ENCODE measurements at regions not wholly inside any gene's neighbourhood (a gene's known extent, or its start where the extent isn't known, plus 50 kb on each side); places are given as distances from the start of the nearest gene placed in this dataset.
"Not testable (repeated sequence)": the region's sequence is repeated elsewhere in the genome, so short reads cannot be mapped to it uniquely, and the experiment has no call there.

DNA sequence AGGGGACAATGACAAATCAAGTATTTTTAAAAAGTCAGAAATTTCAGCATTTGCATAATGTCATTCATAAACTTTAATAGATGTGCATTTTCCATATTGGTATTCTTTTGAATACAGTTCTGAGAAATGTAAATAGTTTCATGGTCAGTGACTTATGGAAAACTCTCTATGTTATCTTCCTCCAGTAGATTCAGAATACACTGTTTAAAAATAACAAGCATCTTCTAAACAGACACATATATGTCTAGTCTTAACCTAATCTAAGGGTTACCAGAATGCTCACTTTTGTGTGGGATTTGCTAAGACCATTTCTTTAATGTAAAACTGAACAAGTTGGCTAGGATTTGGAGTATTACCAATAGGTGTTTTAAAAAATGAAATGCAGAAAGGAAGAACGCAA is 119.8 kb upstream of the SGCG start:
- DNase-seq (ENCODE audit: low read depth, low spot score) = no peak

GRCh38 chr13:23067129-23067528 is 113.7 kb upstream of the SGCG start:
- no peak for DNase-seq (ENCODE audit: low read depth, low spot score)

DNA sequence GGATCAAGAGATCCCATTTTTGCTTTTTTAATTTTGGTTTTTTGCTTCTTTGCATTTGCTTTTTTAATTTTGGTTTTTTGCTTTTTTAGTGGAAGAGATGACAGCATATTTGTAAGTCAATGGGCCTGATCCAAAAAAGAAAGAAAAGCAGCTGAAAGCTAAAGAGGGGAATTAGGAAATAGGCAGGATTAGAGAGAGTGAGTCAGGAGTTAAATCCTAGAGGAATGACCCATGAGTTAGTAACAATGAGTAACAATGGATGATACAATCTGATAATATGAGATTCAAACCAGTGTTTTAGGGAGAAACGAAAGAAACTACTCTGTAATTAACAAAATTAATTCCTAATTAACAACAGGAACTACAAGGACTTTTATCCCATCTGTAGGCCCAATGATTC is 111.2 kb upstream of the SGCG start:
- no peak for DNase-seq (ENCODE audit: low read depth, low spot score)

GRCh38 chr13:23074075-23074828 is 106.5 kb upstream of the SGCG start:
- DNase-seq (ENCODE audit: low read depth, low spot score) = no peak

DNA sequence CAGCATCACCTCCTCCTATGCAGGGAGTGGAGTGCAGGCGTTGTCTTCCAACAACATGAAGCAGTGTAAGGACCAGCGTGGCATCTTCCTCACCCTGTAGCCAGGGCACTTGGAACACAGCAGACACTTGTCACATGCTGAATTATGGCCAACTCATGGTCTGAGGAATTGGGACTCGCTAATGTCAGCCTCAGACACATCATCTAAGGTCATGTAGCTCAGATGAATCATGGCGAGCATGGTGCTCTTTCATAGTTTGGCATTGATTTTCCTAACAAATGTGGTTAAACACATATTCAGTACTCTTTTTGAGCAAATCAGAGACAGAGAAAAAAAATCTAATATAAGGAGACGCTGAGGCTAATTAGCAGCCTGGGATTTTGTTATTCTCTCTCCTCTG is 99.6 kb upstream of the SGCG start:
- DNase-seq (ENCODE audit: low read depth, low spot score) = no peak

DNA sequence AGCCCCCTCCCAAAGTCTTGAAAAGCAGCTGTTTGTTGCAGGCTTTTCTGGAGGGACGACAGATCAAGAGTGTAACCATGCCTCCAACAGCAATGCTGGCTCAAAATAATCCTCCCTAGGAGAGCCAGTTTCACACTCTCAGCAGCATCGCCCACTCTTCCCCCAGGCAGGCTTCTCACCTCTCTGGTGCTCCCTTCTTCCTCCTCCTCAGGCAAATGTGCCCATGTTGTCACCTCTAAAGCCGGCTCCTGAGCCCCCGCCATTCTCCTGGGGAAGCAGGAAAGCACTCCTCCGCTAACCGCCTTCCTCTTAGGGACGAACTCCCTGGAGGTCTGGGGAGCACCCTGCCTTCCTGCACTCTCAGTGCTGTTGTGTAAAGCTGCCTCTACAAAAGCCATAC is 98.9 kb upstream of the SGCG start:
- no peak for DNase-seq (ENCODE audit: low read depth, low spot score)

DNA sequence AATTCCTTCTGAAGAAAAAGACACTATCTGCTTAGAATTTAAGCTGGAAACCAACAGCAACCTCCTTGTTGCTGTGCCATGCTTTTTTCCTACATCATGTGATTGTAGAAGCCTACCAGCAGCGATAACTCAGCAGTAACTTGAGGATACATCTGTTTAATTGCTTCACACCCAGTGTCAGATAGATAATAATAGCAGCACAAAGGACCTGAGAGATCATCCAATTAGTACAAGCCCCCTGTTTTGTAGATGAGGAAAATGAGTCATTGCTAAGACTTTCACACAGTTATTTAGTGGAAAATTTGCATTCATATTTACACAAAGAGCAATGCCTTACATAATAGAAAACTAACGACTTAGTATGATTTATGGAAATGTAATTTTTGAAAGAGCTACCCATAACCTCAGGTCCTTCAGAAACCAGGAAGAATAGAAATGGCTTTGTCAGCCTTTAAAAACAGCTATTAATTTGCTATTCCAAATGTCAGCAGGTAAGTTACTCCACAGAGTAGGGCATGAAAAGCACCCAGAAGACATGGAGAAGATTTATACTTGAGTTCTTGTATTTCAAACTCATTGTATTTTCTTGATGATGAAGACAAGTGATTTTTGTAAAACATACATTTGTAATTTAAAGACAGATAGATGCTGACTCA is 93.7 kb upstream of the SGCG start:
- DNase-seq (ENCODE audit: low read depth, low spot score) = no peak

DNA sequence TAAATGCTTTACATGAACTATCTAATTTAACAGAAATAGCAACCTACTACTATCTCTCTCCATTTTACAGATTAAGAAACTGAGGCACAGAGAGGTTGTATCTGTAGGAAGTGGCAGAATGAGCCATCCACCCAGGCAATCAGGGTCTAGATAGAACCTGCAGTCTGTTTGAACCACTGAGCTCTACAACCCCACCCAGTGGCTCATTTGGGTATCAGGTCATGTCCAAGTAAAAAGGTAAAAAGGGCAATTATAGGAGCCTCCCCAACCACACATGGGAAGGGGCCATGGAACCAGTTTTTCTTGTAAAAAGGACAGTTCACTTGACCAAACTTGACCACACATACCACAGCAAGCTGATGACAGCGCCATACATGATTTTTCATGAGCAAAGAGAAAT is 92.9 kb upstream of the SGCG start:
- no peak for DNase-seq (ENCODE audit: low read depth, low spot score)

DNA sequence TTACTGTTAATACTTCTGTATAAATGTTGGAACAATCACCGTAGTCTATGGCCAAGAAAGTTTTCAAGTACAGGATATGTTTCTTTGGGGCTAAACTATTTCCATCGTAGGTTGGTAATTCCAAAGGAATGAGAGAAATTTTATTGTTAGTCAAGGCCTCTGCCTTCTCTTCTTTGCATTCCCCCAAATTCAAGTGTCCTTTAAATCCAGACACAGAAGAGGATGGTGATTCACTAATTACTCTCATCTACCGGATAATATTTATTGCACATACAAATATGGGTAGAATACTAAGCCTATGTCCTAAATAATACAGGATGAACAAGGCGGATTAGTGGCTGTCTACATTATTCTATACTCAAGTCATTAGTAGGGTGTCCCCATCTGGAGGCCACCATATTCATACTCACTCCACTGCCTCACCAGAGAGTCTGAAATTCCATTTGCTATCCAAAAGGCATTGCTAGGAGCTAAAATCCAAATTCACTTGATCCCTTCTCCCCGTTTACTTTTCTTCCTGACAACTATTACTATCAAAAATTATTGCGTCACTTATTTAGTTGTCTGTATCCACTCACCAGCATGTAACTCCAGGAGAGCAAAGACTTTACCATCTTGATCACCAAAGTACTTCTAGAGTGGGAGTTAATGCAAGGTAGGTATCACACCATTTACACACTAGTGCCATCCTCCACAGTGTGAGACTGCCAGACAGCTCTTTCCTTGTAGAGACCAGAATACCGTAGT is 82.4 kb upstream of the SGCG start:
- no peak for DNase-seq (ENCODE audit: low read depth, low spot score)

GRCh38 chr13:23105051-23105450 is 75.7 kb upstream of the SGCG start:
- no peak for DNase-seq (ENCODE audit: low read depth, low spot score)

DNA sequence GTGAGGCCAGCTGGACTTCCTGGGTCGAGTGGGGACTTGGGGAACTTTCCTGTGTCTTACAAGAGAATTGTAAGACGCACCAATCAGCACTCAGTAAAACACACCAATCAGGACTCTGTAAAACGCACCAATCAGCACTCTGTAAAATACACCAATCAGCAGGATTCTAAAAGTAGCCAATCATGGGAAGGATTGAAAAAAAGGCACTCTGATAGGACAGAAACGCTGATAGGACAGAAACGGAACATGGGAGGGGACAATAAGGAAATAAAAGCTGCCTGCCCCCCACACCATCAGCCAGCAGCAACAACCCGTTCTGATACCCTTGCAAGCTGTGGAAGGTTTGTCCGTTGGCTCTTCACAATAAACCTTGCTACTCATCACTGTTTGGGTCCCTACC is 73.1 kb upstream of the SGCG start:
- DNase-seq (ENCODE audit: low read depth, low spot score) = no peak

GRCh38 chr13:23119131-23119530 is 61.6 kb upstream of the SGCG start:
- no peak for DNase-seq (ENCODE audit: low read depth, low spot score)

DNA sequence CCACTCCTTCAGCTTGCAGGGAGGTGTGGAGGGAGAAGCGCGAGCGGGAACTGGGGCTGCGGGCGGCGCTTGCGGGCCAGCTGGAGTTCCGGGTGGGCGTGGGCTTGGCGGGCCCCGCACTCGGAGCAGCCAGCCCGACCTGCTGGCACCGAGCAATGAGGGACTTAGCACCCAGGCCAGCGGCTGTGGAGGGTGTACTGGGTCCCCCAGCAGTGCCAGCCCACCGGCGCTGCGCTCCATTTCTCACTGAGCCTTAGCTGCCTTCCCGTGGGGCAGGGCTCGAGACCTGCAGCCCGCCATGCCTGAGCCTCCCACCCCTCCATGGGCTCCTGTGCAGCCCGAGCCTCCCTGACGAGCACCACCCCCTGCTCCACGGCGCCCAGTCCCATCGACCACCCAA is 53.2 kb upstream of the SGCG start:
- DNase-seq (ENCODE audit: low read depth, low spot score) = not testable (repeated sequence)

DNA sequence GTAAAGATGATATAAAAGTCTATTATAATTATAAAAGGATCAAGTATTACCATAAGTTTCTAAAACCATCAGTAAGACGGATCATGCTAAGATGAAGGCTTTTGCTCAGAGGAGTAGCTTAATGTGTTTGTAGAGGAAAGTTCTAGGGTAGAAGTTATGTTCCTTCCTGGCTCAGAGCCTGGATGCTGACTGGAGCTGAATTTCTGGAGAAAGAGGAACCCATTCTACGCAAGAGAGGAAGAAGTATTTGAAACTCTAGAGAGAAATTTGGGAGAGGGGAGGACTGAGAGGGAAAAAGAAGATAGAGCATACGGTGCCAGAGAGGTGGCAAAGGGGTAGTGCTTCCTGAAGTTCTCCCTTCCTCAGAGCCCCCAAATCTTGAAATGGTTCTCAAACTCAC is 51.4 kb upstream of the SGCG start:
- no peak for DNase-seq (ENCODE audit: low read depth, low spot score)

Measured in activated naive CD8-positive, alpha-beta T cell treated with anti-CD3 and anti-CD28 coated beads, Interleukin-2, amount 50 U/mL, for 16 hours (primary cell).